Upper lobe of left lung (tissue), 6 donors: ENCODE measurements at regions not wholly inside any gene's neighbourhood (a gene's known extent, or its start where the extent isn't known, plus 50 kb on each side); places are given as distances from the start of the nearest gene placed in this dataset.
"Not testable (repeated sequence)": the region's sequence is repeated elsewhere in the genome, so short reads cannot be mapped to it uniquely, and the experiment has no call there.

Source experiments
- ATAC-seq, 2 donors: fragments of 200-7000 bp; cut with Tn5 transposase; one replicate each; pipeline ENCODE4 v1.9.1; 2022; ENCODE audit warnings: mild to moderate bottlenecking in 2 of 2, moderate library complexity in 2 of 2; ENCODE audit not compliant: low FRiP score in 2 of 2
- DNase-seq, 2 donors: peaks; one replicate each; pipeline ENCODE4 v3.0.0-alpha.2; 2019 to 2020
- H3K27ac ChIP-seq, 4 donors: fragments of 200-600 bp; sonication (generic); one replicate each; pipeline ENCODE4 v1.5.1; 2016 to 2019
- H3K27me3 ChIP-seq, 4 donors: fragments of 200-600 bp; sonication (generic); one replicate each; pipeline ENCODE4 v1.5.1; 2017 to 2019
- H3K36me3 ChIP-seq, 4 donors: fragments of 200-600 bp; sonication (generic); one replicate each; pipeline ENCODE4 v1.5.1; 2016 to 2019
- H3K4me1 ChIP-seq, 4 donors: fragments of 200-600 bp; sonication (generic); one replicate each; pipeline ENCODE4 v1.5.1; 2018 to 2019
- H3K4me3 ChIP-seq, 4 donors: fragments of 200-600 bp; sonication (generic); one replicate each; pipeline ENCODE4 v1.5.1; 2017 to 2019; ENCODE audit warnings: mild to moderate bottlenecking in 2 of 4, moderate library complexity in 1 of 4
- H3K9me3 ChIP-seq, 4 donors: fragments of 200-600 bp; sonication (generic); one replicate each; pipeline ENCODE4 v1.5.1; 2018 to 2019
- EP300 ChIP-seq, 4 donors: sonication (generic); formaldehyde crosslinking; IDR thresholded peaks; one replicate each; pipeline ENCODE4 v1.5.1; 2017; ENCODE audit warnings: antibody characterized with exemption in 4 of 4, control low read depth in 2 of 4
- POLR2A ChIP-seq, 4 donors: fragments of 450-650 bp; IDR thresholded peaks; one replicate each; pipeline ENCODE4 v1.5.1; 2016 to 2017; ENCODE audit warnings: antibody characterized with exemption in 4 of 4, mild to moderate bottlenecking in 2 of 4
- POLR2AphosphoS5 ChIP-seq, 2 donors: sonication (generic); formaldehyde crosslinking; IDR thresholded peaks; one replicate each; pipeline ENCODE4 v1.5.1; 2017; ENCODE audit warnings: antibody characterized with exemption in 2 of 2
- WGBS, 2 donors: methylation state at CpG; one replicate each; pipeline ENCODE4 v1.1.5; 2017 to 2018; 5-methylcytosine and 5-hydroxymethylcytosine counted together
- TF ChIP-seq, protein P1 (sequence below), 6 experiments: fragments of 450-650 bp in 4 of 6; fragments of 200-600 bp in 2 of 6; sonication (generic) in 2 of 6; IDR thresholded peaks; one replicate each; pipeline ENCODE4 v1.5.1; 2016 to 2019; ENCODE audit warnings: antibody characterized with exemption in 6 of 6
- donor health status: DM: no; HTN: no; CAD: no; lungs with moderate emphysema.
- donor health status: DM: no; HTN: yes; CAD: no; lungs with severe emphysema.

DNA sequence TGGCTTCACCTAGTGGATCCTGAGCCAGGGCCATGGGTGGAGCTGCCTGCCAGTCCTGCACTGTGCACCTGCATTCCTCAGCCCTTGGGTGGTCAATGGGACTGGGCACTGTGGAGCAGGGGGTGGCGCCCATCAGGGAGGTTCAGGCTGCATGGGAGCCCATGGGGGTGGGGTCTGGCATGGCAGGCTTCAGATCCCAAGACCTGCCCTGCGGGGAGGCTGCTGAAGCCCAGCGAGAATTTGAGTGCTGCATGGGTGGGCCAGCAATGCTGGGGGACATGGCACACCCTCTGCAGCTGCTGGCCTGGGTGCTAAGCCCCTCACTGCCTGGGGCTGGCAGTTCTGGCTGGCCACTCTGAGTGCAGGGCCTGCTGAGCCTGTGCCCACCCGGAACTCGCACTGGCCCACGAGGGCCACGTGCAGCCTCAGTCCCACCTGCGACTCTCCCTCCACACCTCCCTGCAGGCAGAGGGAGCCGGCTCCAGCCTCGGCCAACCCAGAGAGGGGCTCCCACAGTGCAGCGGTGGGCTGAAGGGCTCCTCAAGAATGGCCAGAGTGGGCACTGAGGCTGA is 270.0 kb downstream of the CENPC start:
- peak in 1 of 2 donors; percentile 56 for DNase-seq
- ATAC-seq = no peak
- Histone ChIP-seq H3K27me3 (no peaks in the 10 kb centered on the region), H3K27ac (no peak overlapping the region), H3K4me3 (no peak overlapping the region), H3K4me1 (no peaks in the 10 kb centered on the region), H3K36me3 (no peaks in the 10 kb centered on the region), H3K9me3 (peaks cover 0 to 7% (median 0%) of the 10 kb centered on the region in 4 donors)
- WGBS, 2 donors = 88% methylated on average over 4 of the region's 11 CpGs; no CpG with 5 or more reads in 1 of the 2 donors
- TF ChIP-seq POLR2A (IDR thresholded peaks at IDR 0.05) = no peak

DNA sequence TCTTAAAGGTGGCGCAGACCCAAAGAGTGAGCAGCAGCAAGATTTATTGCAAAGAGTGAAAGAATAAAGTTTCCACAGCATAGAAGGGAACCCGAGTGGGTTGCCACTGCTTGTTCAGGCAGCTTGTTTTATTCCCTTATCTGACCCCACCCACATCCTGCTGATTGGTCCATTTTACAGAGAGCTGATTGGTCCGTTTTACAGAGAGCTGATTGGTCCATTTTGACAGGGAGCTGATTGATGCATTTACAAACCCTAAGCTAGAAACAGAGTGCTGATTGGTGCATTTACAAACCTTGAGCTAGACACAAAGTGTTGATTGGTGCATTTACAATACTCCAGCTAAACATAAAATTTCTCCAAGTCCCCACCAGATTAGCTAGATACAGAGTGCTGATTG is 270.6 kb downstream of the CENPC start:
- ATAC-seq, DNase-seq, H3K27me3 ChIP-seq, H3K4me1 ChIP-seq, H3K27ac ChIP-seq, H3K36me3 ChIP-seq, H3K4me3 ChIP-seq, H3K9me3 ChIP-seq: not testable (repeated sequence)
- WGBS, 2 donors = 83 to 86% methylated on average over 3 of the region's 3 CpGs

DNA sequence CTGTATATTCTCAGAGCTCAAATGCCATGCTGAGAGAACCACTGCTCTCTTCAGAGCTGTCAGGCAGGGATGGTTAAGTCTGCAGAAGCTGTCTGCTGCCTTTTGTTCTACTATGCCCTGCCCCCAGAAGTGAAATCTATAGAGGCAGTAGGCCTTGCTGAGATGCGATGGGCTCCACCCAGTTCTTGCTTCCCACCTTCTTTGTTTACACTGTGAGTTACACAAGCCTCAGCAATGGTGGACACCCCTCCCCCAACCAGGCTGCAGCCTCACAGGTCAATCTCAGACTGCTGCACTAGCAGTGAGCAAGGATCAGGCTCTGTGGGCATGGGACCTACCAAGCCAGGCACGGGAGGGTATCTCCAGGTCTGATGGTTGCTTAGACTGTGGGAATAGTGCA is 271.6 kb downstream of the CENPC start:
- no peak overlapping the region for H3K4me3 ChIP-seq
- DNase-seq (no peak), ATAC-seq (no peak)
- peaks cover 0 to 7% (median 0%) of the 10 kb centered on the region in 4 donors for H3K9me3 ChIP-seq
- 75 to 86% methylated on average over 1 to 2 of the region's 2 CpGs for WGBS, 2 donors
- no peak overlapping the region for H3K27ac ChIP-seq
- TF ChIP-seq, protein P1, sequence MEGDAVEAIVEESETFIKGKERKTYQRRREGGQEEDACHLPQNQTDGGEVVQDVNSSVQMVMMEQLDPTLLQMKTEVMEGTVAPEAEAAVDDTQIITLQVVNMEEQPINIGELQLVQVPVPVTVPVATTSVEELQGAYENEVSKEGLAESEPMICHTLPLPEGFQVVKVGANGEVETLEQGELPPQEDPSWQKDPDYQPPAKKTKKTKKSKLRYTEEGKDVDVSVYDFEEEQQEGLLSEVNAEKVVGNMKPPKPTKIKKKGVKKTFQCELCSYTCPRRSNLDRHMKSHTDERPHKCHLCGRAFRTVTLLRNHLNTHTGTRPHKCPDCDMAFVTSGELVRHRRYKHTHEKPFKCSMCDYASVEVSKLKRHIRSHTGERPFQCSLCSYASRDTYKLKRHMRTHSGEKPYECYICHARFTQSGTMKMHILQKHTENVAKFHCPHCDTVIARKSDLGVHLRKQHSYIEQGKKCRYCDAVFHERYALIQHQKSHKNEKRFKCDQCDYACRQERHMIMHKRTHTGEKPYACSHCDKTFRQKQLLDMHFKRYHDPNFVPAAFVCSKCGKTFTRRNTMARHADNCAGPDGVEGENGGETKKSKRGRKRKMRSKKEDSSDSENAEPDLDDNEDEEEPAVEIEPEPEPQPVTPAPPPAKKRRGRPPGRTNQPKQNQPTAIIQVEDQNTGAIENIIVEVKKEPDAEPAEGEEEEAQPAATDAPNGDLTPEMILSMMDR (IDR thresholded peaks at IDR 0.05) = no peak
- TF ChIP-seq POLR2A (IDR thresholded peaks at IDR 0.05) (no peak), POLR2AphosphoS5 (IDR thresholded peaks at IDR 0.05) (no peak), EP300 (IDR thresholded peaks at IDR 0.05) (no peak)
- H3K36me3 ChIP-seq = no peaks in the 10 kb centered on the region
- H3K4me1 ChIP-seq = no peaks in the 10 kb centered on the region
- no peaks in the 10 kb centered on the region for H3K27me3 ChIP-seq

DNA sequence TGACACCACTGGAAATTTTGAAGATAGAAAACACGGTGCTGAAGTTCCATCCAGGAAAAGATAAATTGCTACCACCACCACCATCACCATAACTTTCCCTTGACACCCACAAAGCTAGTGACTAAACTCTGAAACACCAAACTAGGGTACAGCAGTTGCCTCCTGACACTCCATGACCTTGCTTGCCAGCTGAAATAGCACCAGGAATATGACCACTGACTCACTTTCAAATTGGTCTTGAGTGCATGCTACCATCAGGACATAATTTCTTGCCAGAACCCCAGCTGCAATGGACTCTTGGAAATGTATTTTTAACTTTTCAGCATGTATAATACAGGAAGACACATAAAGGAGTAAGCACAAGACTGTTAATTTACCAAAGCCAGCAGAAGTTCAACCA is 283.3 kb downstream of the CENPC start:
- H3K27me3 ChIP-seq = no peaks in the 10 kb centered on the region
- 61 to 100% methylated on average over 1 of the region's 1 CpG for WGBS, 2 donors
- H3K36me3 ChIP-seq = no peaks in the 10 kb centered on the region
- H3K4me3 ChIP-seq = no peak overlapping the region
- H3K9me3 ChIP-seq = no peaks in the 10 kb centered on the region
- H3K27ac ChIP-seq = no peak overlapping the region
- no peak for DNase-seq
- H3K4me1 ChIP-seq = no peaks in the 10 kb centered on the region
- TF ChIP-seq POLR2AphosphoS5 (IDR thresholded peaks at IDR 0.05) (no peak), POLR2A (IDR thresholded peaks at IDR 0.05) (no peak), EP300 (IDR thresholded peaks at IDR 0.05) (no peak)
- TF ChIP-seq, protein P1 (IDR thresholded peaks at IDR 0.05) = no peak
- ATAC-seq = no peak

DNA sequence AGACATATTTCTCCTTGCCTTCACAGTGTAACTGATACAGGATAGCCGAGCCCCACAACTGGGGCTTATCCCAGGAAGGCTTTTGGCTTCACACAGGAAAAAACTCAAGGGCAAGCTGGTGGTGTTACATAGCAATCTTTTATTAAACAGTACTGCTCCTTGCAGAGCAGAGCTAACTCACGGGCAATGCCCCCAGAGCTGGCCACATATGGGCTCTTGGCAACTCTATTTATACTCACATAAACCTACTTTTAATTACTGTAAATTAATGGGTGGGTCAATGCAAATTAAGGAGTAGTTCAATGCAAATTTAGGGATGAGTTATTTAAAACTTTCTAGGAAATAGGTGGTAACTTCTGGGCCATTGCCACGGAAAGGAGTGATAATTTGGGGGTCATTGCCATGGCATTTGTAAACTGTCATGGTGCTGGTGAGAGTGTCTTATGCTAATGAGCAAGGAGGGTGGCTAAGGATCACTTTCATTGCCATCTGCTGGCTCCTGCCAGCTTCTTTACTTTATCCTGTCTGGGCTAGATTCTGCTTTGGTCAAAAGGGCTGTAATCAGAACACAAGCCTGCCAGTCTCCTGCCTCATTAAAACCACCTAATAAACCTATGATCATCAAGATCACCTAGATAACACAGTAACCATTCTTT is 288.8 kb downstream of the CENPC start:
- DNase-seq = no peak
- Histone ChIP-seq H3K27me3 (no peaks in the 10 kb centered on the region), H3K27ac (no peak overlapping the region), H3K36me3 (no peaks in the 10 kb centered on the region), H3K4me1 (no peaks in the 10 kb centered on the region), H3K9me3 (no peaks in the 10 kb centered on the region), H3K4me3 (no peak overlapping the region)
- TF ChIP-seq, protein P1 (IDR thresholded peaks at IDR 0.05) = no peak
- no peak for TF ChIP-seq EP300 (IDR thresholded peaks at IDR 0.05)
- no peak for TF ChIP-seq POLR2AphosphoS5 (IDR thresholded peaks at IDR 0.05)
- no peak for TF ChIP-seq POLR2A (IDR thresholded peaks at IDR 0.05)
- WGBS, 2 donors = 61 to 76% methylated on average over 3 of the region's 3 CpGs
- no peak for ATAC-seq
